Calu3 (cell line): ENCODE measurements at regions not wholly inside any gene's neighbourhood (a gene's known extent, or its start where the extent isn't known, plus 50 kb on each side); places are given as distances from the start of the nearest gene placed in this dataset.

Experiments
- BruUV-seq: library from RNA; stranded (reverse); fragments of 400-500 nt; replicated peaks from 2 replicates; lab custom pipeline; 2021; lab: Mats Ljungman, UMichigan
- CTCF ChIA-PET: fragments of 300-600 bp; sonication (Branson Sonifier 250); formaldehyde crosslinking; loops from one replicate; lab custom pipeline; 2022; ENCODE audit warnings: antibody characterized with exemption; lab: Charles Lee
- DNase-seq: peaks from one replicate; pipeline ENCODE4 v3.0.0; 2022
- H3K27ac Mint-ChIP-seq: one replicate; pipeline ENCODE4 v1.8.0; 2022; ENCODE audit warnings: mixed read lengths; ENCODE audit not compliant: unreplicated experiment
- H3K27me3 Mint-ChIP-seq: one replicate; pipeline ENCODE4 v1.8.0; 2022; ENCODE audit warnings: mixed read lengths; ENCODE audit not compliant: unreplicated experiment
- H3K36me3 Mint-ChIP-seq: one replicate; pipeline ENCODE4 v1.8.0; 2022; ENCODE audit warnings: mild to moderate bottlenecking, moderate library complexity, mixed read lengths; ENCODE audit not compliant: insufficient read depth, unreplicated experiment
- H3K4me1 Mint-ChIP-seq: one replicate; pipeline ENCODE4 v1.8.0; 2022; ENCODE audit warnings: mild to moderate bottlenecking, low read depth, mixed read lengths; ENCODE audit not compliant: unreplicated experiment
- H3K4me3 Mint-ChIP-seq: one replicate; pipeline ENCODE4 v1.8.0; 2022; ENCODE audit warnings: mild to moderate bottlenecking, low read depth, moderate library complexity, mixed read lengths; ENCODE audit not compliant: unreplicated experiment
- H3K9me3 Mint-ChIP-seq: one replicate; pipeline ENCODE4 v1.8.0; 2022; ENCODE audit warnings: low read depth, mixed read lengths; ENCODE audit not compliant: unreplicated experiment
- intact Hi-C: fragments of 100-400 bp; cut with micrococcal nuclease; formaldehyde crosslinking; loops from one replicate; pipeline ENCODE4 v1.10.0; 2022; ENCODE audit not compliant: unreplicated experiment
- TF ChIP-seq, protein P1 (sequence below): fragments of 200-600 bp; IDR thresholded peaks from one replicate; pipeline ENCODE4 v1.8.0; 2022; ENCODE audit warnings: antibody characterized with exemption; ENCODE audit not compliant: unreplicated experiment

DNA sequence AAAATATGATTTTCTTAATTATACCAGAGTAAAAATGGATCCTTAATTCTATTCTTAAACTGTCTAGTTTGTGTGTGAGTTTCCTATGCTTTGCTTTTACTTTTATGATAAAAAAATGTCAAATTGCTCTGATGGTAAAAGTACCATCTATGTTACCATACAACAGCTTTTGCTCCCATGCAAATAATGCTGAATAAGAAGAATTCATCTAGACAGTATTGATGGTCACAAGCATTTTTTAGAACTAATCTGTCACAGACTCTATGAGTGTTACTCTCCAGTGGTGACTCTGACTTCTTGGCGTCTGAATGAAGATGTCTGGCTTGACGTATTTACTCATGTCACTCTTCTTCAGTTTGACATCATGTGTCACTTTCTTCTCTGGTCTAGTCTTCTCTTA, 608.1 kb upstream of the RORB start:
- Mint-ChIP-seq H3K27ac (no peak overlapping the region), H3K4me1 (no peaks in the 10 kb centered on the region), H3K4me3 (no peak overlapping the region), H3K9me3 (peaks cover 3% of the 10 kb centered on the region), H3K27me3 (no peaks in the 10 kb centered on the region), H3K36me3 (no peaks in the 10 kb centered on the region)
- CTCF ChIA-PET, result no interaction called here
- intact Hi-C loops, result no loop called here
- BruUV-seq, result no TSS peak
- DNase-seq, result no peak
- TF ChIP-seq, protein P1, sequence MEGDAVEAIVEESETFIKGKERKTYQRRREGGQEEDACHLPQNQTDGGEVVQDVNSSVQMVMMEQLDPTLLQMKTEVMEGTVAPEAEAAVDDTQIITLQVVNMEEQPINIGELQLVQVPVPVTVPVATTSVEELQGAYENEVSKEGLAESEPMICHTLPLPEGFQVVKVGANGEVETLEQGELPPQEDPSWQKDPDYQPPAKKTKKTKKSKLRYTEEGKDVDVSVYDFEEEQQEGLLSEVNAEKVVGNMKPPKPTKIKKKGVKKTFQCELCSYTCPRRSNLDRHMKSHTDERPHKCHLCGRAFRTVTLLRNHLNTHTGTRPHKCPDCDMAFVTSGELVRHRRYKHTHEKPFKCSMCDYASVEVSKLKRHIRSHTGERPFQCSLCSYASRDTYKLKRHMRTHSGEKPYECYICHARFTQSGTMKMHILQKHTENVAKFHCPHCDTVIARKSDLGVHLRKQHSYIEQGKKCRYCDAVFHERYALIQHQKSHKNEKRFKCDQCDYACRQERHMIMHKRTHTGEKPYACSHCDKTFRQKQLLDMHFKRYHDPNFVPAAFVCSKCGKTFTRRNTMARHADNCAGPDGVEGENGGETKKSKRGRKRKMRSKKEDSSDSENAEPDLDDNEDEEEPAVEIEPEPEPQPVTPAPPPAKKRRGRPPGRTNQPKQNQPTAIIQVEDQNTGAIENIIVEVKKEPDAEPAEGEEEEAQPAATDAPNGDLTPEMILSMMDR, result no peak

DNA sequence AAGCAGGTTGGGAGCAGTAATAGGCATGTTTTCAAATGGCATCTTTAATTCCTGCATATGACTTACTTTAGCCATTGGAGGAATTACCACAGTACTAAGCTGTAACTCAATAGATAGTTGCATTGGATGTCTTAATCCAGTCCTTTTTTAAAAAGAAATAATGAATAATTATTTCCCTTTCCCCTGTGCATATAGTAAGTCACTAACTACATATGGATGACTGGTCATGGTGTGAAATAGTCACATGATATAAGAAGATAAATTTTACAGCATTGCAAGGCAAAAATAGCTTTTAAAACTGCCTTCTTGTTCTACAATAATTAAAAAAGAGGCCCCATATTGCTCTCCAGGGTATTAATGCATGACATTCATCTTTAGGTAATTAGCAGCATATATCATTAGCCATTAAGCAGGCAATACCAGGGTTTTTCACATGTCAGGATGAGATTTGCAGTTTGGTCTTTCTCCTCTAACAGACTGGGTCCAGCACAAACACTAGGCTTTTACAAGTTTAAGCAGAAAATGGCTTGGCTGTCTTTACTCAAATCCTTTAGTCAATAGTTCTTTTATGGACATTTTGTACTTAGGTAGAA, 606.4 kb upstream of the RORB start:
- TF ChIP-seq, protein P1, result no peak
- H3K27ac Mint-ChIP-seq, result no peak overlapping the region
- CTCF ChIA-PET, result no interaction called here
- H3K27me3 Mint-ChIP-seq, result no peaks in the 10 kb centered on the region
- H3K4me1 Mint-ChIP-seq, result no peaks in the 10 kb centered on the region
- intact Hi-C loops, result no loop called here
- no peak for DNase-seq
- H3K4me3 Mint-ChIP-seq, result no peak overlapping the region
- H3K36me3 Mint-ChIP-seq, result no peaks in the 10 kb centered on the region
- peaks cover 3% of the 10 kb centered on the region for H3K9me3 Mint-ChIP-seq
- BruUV-seq, result no TSS peak

DNA sequence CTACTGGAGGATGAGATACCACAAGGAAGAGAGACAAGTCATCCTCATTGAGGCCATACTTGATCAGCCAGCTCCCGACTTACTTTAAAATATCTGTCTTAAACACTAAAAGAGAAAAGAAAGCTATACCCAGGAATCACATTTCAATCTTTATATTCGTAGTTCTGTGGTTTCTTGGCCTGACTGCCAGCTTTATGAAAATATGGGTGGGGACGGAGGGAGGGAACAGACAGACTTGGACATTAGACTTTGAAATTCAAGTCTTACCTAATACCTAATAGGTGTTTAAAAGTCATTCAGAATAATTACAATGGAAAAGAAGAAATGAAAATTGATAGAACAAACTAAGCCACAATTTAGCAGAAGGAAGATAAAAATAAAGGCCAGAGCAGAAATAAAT, 604.8 kb upstream of the RORB start:
- no peaks in the 10 kb centered on the region for H3K27me3 Mint-ChIP-seq
- intact Hi-C loops, result no loop called here

DNA sequence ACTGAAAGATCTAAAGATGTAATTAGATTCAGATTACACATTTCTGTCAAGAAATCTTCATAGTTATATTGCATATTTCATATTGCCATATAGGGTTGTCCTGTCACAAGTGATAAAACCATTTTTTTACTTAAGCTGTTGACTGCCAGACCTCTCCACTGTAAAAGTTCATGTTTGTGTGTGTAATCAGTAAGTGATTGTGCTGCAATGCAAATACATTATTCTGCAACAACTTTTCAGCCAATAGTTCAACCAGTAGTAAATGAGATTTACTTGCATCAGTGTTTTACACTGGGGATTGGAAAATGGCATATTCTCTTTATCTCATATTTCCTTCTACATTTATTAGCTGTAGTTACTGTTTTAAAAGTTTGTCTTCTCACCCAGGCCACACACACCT, 603.9 kb upstream of the RORB start:
- DNase-seq, result no peak
- Mint-ChIP-seq H3K27me3 (no peaks in the 10 kb centered on the region), H3K27ac (no peak overlapping the region), H3K9me3 (no peaks in the 10 kb centered on the region), H3K4me3 (no peak overlapping the region), H3K36me3 (no peaks in the 10 kb centered on the region), H3K4me1 (no peaks in the 10 kb centered on the region)
- intact Hi-C loops, result no loop called here
- CTCF ChIA-PET, result no interaction called here
- TF ChIP-seq, protein P1, result no peak
- no TSS peak for BruUV-seq

More for the DNA sequence above, 604.8 kb upstream of the RORB start:
- no TSS peak for BruUV-seq
- no peaks in the 10 kb centered on the region for H3K36me3 Mint-ChIP-seq
- H3K4me1 Mint-ChIP-seq, result no peaks in the 10 kb centered on the region
- CTCF ChIA-PET, result no interaction called here
- TF ChIP-seq, protein P1, result no peak
- H3K9me3 Mint-ChIP-seq, result peaks cover 2% of the 10 kb centered on the region
- H3K4me3 Mint-ChIP-seq, result no peak overlapping the region
- DNase-seq, result no peak
- H3K27ac Mint-ChIP-seq, result no peak overlapping the region
